Upper lobe of left lung (tissue), 6 donors: ENCODE measurements at regions not wholly inside any gene's neighbourhood (a gene's known extent, or its start where the extent isn't known, plus 50 kb on each side); places are given as distances from the start of the nearest gene placed in this dataset.

ENCODE experiments used
- ATAC-seq, 2 donors: fragments of 200-7000 bp; cut with Tn5 transposase; one replicate each; pipeline ENCODE4 v1.9.1; 2022; ENCODE audit warnings: mild to moderate bottlenecking in 2 of 2, moderate library complexity in 2 of 2; ENCODE audit not compliant: low FRiP score in 2 of 2
- DNase-seq, 2 donors: peaks; one replicate each; pipeline ENCODE4 v3.0.0-alpha.2; 2019 to 2020
- H3K27ac ChIP-seq, 4 donors: fragments of 200-600 bp; sonication (generic); one replicate each; pipeline ENCODE4 v1.5.1; 2016 to 2019
- H3K27me3 ChIP-seq, 4 donors: fragments of 200-600 bp; sonication (generic); one replicate each; pipeline ENCODE4 v1.5.1; 2017 to 2019
- H3K36me3 ChIP-seq, 4 donors: fragments of 200-600 bp; sonication (generic); one replicate each; pipeline ENCODE4 v1.5.1; 2016 to 2019
- H3K4me1 ChIP-seq, 4 donors: fragments of 200-600 bp; sonication (generic); one replicate each; pipeline ENCODE4 v1.5.1; 2018 to 2019
- H3K4me3 ChIP-seq, 4 donors: fragments of 200-600 bp; sonication (generic); one replicate each; pipeline ENCODE4 v1.5.1; 2017 to 2019; ENCODE audit warnings: mild to moderate bottlenecking in 2 of 4, moderate library complexity in 1 of 4
- H3K9me3 ChIP-seq, 4 donors: fragments of 200-600 bp; sonication (generic); one replicate each; pipeline ENCODE4 v1.5.1; 2018 to 2019
- EP300 ChIP-seq, 4 donors: sonication (generic); formaldehyde crosslinking; IDR thresholded peaks; one replicate each; pipeline ENCODE4 v1.5.1; 2017; ENCODE audit warnings: antibody characterized with exemption in 4 of 4, control low read depth in 2 of 4
- POLR2A ChIP-seq, 4 donors: fragments of 450-650 bp; IDR thresholded peaks; one replicate each; pipeline ENCODE4 v1.5.1; 2016 to 2017; ENCODE audit warnings: antibody characterized with exemption in 4 of 4, mild to moderate bottlenecking in 2 of 4
- POLR2AphosphoS5 ChIP-seq, 2 donors: sonication (generic); formaldehyde crosslinking; IDR thresholded peaks; one replicate each; pipeline ENCODE4 v1.5.1; 2017; ENCODE audit warnings: antibody characterized with exemption in 2 of 2
- WGBS, 2 donors: methylation state at CpG; one replicate each; pipeline ENCODE4 v1.1.5; 2017 to 2018; 5-methylcytosine and 5-hydroxymethylcytosine counted together
- TF ChIP-seq, protein P1 (sequence below), 6 experiments: fragments of 450-650 bp in 4 of 6; fragments of 200-600 bp in 2 of 6; sonication (generic) in 2 of 6; IDR thresholded peaks; one replicate each; pipeline ENCODE4 v1.5.1; 2016 to 2019; ENCODE audit warnings: antibody characterized with exemption in 6 of 6
- donor health status: DM: no; HTN: no; CAD: no; lungs with moderate emphysema.
- donor health status: DM: no; HTN: yes; CAD: no; lungs with severe emphysema.

DNA sequence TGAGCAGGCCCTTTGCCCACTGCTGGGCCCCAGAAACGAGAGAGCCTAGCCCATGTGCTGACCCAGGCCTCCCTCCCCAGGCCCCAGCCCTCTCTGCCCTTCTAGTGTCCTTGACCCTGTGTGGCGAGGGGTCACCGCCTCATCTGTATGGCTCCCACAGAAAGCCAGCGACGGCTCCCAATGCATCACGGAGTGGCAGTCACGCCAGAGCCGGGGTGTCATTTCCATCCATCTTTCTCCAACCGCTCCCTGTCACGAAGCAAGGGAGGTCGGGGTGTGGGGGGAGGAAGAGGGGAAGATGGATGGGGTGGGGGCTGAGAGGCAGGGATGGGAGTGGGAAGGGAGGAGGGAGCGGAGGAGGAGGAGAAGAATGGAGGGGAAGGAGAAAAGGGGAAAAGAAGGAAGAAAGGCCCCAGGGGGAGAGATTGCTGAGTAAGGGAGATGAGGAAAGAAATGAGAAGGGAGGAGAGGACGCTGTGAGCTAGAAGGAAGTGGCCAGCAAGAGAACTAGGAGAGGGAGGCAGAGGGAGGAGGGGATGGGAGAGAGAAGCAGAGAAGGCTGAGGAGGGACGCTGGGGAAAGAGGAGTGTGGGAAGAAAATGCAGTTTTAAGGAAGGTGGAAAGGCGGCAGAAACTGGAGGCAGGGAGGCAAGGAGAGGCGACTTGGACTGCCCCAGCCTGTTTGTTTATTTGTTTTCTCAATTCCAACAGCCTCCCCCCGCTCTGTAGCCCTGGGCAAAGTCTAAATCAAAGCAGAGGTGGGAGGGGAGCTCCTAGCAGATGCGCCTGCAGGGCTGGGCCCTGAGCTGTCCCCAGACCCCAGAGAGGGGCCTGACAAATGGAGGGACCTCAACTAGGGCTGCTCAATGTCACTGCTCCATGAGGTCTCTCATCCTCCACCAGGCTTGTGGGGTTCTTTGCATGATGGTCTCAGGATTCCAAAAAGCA, 75.5 kb upstream of the LHX5 start:
- Histone ChIP-seq H3K27me3 (no peaks in the 10 kb centered on the region), H3K4me1 (no peaks in the 10 kb centered on the region), H3K36me3 (no peaks in the 10 kb centered on the region), H3K4me3 (no peak overlapping the region), H3K9me3 (peaks cover 0 to 5% (median 0%) of the 10 kb centered on the region in 4 donors), H3K27ac (no peak overlapping the region)
- ATAC-seq (no peak), DNase-seq (no peak)
- TF ChIP-seq POLR2A (IDR thresholded peaks at IDR 0.05) (no peak), POLR2AphosphoS5 (IDR thresholded peaks at IDR 0.05) (no peak)
- 11 to 21% methylated on average over 11 to 18 of the region's 18 CpGs for WGBS, 2 donors

DNA sequence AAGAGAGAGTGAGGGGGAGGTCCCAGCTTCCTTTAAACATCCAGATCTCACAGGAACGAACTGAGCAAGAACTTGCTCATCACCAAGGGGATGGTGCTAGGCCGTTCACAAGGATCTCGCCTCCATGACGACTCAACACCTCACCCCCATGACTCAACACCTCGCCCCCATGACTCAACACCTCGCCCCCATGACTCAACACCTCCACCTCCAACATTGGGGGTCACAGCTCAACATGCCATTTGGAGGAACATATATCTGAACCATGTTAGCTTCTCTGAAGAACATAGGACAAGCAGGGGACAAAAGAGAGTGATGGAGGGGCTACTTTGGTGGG, 66.0 kb upstream of the LHX5 start:
- Histone ChIP-seq H3K27me3 (no peaks in the 10 kb centered on the region), H3K9me3 (peaks cover 0 to 6% (median 0%) of the 10 kb centered on the region in 4 donors), H3K4me3 (no peak overlapping the region), H3K36me3 (no peaks in the 10 kb centered on the region), H3K27ac (no peak overlapping the region), H3K4me1 (no peaks in the 10 kb centered on the region)
- no peak for DNase-seq
- ATAC-seq, result no peak
- 50 to 56% methylated on average over 6 of the region's 6 CpGs for WGBS, 2 donors
- no peak for TF ChIP-seq POLR2A (IDR thresholded peaks at IDR 0.05)
- TF ChIP-seq EP300 (IDR thresholded peaks at IDR 0.05), result no peak
- TF ChIP-seq POLR2AphosphoS5 (IDR thresholded peaks at IDR 0.05), result no peak
- TF ChIP-seq, protein P1, sequence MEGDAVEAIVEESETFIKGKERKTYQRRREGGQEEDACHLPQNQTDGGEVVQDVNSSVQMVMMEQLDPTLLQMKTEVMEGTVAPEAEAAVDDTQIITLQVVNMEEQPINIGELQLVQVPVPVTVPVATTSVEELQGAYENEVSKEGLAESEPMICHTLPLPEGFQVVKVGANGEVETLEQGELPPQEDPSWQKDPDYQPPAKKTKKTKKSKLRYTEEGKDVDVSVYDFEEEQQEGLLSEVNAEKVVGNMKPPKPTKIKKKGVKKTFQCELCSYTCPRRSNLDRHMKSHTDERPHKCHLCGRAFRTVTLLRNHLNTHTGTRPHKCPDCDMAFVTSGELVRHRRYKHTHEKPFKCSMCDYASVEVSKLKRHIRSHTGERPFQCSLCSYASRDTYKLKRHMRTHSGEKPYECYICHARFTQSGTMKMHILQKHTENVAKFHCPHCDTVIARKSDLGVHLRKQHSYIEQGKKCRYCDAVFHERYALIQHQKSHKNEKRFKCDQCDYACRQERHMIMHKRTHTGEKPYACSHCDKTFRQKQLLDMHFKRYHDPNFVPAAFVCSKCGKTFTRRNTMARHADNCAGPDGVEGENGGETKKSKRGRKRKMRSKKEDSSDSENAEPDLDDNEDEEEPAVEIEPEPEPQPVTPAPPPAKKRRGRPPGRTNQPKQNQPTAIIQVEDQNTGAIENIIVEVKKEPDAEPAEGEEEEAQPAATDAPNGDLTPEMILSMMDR (IDR thresholded peaks at IDR 0.05), result no peak

DNA sequence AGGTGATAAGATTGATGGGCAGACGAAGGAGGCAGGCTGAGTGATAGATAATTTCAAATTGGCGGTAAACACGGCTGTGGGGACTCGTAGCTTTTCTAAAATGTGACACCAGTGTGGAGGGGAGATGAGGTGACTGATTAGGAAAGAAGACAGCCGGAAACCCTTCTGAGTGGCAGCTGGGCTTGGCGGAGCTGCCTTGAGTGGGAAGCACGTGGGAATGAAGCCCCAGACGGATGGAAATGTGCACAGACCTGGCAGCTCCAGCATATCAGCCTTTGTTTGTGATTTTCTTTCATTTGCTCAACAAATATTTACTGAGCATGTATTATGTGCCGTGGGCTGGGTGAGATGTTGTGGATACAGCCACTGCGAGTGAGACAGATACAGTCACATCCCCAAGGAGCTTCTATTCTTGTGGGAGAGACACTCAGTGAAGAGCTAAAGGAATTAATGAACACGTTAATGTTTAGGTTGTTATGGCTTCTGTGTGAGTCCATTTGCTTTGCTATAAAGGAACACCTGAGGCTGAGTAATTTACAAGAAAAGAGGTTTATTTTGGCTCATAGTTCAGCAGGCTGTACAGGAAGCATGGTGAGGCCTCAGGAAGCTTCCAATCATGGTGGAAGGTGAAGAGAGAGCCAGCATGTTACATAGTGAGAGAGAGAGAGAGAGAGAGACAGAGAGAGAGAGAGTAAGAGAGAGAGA, 65.5 kb upstream of the LHX5 start:
- ATAC-seq (no peak), DNase-seq (no peak)
- H3K4me3 ChIP-seq, result no peak overlapping the region
- H3K27me3 ChIP-seq, result no peaks in the 10 kb centered on the region
- no peak overlapping the region for H3K27ac ChIP-seq
- peaks cover 0 to 6% (median 0%) of the 10 kb centered on the region in 4 donors for H3K9me3 ChIP-seq
- no peaks in the 10 kb centered on the region for H3K4me1 ChIP-seq
- TF ChIP-seq POLR2A (IDR thresholded peaks at IDR 0.05) (no peak), EP300 (IDR thresholded peaks at IDR 0.05) (no peak), POLR2AphosphoS5 (IDR thresholded peaks at IDR 0.05) (no peak)
- TF ChIP-seq, protein P1 (IDR thresholded peaks at IDR 0.05), result no peak
- no peaks in the 10 kb centered on the region for H3K36me3 ChIP-seq
- WGBS, 2 donors, result 36 to 49% methylated on average over 11 of the region's 11 CpGs

DNA sequence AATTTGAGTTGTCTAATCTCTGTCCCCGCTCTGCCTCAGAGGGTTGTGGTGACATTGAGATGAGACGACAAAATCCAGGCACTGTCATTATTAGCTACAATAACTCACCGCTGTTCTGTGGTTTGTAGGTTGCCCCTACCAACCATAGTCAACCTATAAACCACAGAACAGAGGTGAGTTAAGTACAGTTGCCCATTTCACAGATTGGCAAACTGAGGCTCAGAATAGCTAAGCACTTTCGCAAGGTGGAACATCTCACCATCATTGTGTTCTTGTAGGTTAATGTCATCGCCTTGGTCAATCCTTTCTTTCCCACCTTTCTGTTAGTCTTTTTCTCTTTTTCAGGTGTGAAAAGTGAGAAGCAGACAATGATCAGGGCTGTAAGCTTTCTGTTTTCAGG, 63.4 kb upstream of the LHX5 start:
- Histone ChIP-seq H3K27ac (no peak overlapping the region), H3K4me3 (no peak overlapping the region), H3K36me3 (no peaks in the 10 kb centered on the region), H3K9me3 (peaks cover 0 to 6% (median 0%) of the 10 kb centered on the region in 4 donors), H3K27me3 (no peaks in the 10 kb centered on the region), H3K4me1 (no peaks in the 10 kb centered on the region)
- WGBS, 2 donors, result 89 to 91% methylated on average over 5 of the region's 5 CpGs
- DNase-seq (no peak), ATAC-seq (no peak)
- TF ChIP-seq POLR2AphosphoS5 (IDR thresholded peaks at IDR 0.05), result no peak
- TF ChIP-seq EP300 (IDR thresholded peaks at IDR 0.05), result no peak
- TF ChIP-seq POLR2A (IDR thresholded peaks at IDR 0.05), result no peak
- TF ChIP-seq, protein P1 (IDR thresholded peaks at IDR 0.05), result no peak

DNA sequence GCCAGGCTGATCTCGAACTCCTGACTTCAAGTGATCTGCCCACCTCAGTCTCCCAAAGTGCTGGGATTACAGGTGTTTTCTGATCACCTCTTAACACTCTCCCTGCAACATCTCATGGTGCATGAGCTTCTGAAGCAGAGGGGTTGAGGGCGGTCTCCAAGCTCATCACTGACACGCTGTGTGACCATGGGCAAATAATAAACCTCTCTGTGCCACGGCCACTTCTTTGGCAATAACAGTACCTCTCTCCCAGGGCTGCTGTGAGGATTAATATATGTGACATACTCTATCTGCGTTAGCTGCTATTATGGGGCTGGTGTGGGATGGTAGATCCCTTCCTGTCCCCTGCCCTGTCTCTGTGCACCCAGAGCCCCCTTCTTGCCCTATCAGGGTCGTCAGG, 62.9 kb upstream of the LHX5 start:
- ATAC-seq (no peak), DNase-seq (no peak)
- Histone ChIP-seq H3K4me1 (no peaks in the 10 kb centered on the region), H3K27me3 (no peaks in the 10 kb centered on the region), H3K4me3 (no peak overlapping the region), H3K27ac (no peak overlapping the region), H3K9me3 (peaks cover 0 to 6% (median 0%) of the 10 kb centered on the region in 4 donors), H3K36me3 (no peaks in the 10 kb centered on the region)
- WGBS, 2 donors, result 86 to 89% methylated on average over 5 to 6 of the region's 6 CpGs
- TF ChIP-seq POLR2A (IDR thresholded peaks at IDR 0.05), result no peak
- no peak for TF ChIP-seq POLR2AphosphoS5 (IDR thresholded peaks at IDR 0.05)
- TF ChIP-seq, protein P1 (IDR thresholded peaks at IDR 0.05), result no peak
- TF ChIP-seq EP300 (IDR thresholded peaks at IDR 0.05), result no peak
